HL-60/S4 (cell line): ENCODE measurements at regions not wholly inside any gene's neighbourhood (a gene's known extent, or its start where the extent isn't known, plus 50 kb on each side); places are given as distances from the start of the nearest gene placed in this dataset.

ENCODE experiments used
- in situ Hi-C: fragments of 300-500 bp; cut with MboI; formaldehyde crosslinking; loops from 2 replicates; pipeline ENCODE4 v1.14.3; 2022; ENCODE audit warnings: low sequenced_read_pairs

DNA sequence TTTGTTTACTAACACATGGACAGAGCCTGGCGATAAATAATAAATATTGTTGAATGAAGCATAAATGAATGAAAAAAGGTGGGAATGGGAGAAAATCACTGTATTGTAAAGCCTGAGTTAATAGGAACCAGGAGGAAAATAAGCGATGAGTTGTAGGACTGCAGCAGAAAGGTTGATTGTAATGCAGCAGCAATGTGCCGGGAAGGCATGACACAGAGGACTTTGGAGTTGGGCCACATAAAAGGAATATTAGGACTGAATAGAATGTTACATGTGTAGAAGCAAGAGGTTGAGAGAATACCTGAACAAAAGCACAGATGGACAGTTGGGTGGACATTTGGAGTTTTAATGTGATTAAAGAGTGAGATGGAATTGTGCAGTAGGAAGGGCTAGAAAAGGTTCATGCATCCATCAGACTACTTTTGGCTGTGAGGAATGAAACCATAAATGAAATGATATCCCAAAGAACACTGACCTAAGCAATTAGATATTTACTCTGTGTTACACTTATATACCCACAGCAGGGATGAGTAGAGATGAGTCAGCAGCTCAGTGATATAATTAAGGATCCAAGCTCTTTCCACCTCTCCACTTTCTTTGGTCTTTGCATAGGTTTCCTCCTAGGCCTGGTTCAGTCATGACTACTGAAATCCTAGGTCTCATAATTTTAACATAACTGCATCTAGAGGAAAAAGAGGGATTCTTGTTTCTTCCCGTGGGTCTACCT is 55.4 kb downstream of the CCER1 start:
- in situ Hi-C loops = no loop called here

DNA sequence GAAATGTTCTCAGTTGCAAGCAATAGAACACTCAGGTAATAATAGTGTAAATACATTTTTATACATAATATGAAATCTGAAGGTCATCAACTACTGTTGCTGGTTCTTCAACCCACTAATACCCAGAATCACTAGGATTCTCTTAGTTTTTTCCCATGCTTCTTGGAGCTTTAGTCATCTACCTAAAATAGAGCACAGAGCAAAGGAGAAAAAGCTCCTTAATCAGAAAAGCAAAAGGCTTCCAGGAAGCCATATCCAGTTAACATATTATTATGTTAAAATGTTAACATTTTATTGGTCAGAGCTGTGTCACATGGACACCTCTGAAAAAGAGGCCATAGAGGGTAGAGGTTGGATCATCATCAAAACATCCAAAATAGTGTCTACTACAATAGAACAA is 57.0 kb downstream of the CCER1 start:
- in situ Hi-C loops = no loop called here

DNA sequence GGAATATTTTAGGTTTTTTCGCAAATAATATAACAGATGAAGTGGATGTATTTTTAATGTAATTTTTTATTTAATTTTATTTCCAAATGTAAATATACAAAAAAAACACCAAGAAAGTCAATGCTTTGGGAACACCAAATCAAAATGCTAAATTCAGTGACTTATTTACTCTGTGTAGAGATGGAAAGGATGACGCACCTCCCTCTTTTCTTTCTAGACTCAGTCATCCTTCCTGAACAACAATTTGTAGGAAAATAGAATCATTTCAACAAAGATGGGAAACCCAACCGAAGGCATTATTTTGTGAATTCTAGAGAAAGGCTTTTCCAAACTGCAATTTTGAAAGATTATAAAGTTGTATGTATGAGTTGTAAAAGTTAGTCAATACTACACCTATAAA is 57.7 kb downstream of the CCER1 start:
- in situ Hi-C loops = no loop called here

DNA sequence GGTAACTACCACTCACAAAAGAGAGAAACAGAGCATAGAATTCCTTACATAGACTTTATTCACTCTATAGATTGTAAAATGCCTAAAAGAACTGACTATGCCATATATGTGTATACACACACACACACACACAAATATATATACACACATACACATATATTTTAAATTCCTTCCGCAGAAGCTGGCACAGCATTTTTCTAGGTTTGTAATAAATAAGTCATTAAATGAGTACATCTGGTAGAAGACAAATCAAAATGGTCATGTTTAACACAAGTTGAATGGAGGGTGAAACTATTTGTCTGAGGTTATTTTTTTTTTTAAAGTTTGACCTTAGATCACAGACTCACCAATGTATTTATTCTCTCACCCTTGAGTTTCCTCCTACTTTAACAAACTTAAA is 58.2 kb downstream of the CCER1 start:
- in situ Hi-C loops = no loop called here

DNA sequence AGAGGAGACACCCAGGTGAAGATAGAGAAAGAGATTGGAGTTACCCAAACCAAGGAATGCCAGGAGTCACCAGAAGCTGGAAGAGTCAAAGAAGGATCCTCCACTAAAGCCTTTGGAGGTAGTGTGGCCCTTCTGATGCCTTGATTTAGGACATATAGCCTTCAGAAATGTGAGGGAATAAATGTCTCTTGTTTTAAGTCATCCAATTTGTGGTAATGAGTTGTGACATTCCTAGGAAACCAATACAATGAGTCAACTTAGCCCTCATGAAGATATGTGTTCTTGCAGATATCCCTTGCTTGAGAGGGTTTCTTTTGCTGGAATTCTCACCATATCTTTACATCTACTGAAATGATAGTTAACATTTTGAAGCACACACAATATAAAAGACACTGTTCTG is 58.8 kb downstream of the CCER1 start:
- in situ Hi-C loops = no loop called here

DNA sequence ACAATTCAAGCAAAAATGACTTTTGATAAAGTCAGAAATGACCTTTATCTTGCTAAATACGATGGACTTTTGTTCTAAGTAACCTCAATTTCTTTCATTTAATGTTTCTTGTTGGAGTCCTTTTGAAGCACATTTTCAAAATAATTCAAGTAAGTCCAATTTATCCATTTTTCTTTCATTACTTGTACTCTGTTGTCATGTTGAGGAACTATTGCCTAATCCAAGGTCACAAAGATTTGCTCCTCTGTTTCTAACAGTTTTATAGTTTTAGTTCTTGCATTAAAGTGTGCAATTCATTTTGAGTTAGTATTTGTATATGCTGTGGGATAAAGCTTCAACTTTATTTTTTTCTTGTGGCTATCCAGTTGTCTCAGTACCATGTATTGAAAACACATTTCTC is 66.7 kb downstream of the CCER1 start:
- in situ Hi-C loops = no loop called here

DNA sequence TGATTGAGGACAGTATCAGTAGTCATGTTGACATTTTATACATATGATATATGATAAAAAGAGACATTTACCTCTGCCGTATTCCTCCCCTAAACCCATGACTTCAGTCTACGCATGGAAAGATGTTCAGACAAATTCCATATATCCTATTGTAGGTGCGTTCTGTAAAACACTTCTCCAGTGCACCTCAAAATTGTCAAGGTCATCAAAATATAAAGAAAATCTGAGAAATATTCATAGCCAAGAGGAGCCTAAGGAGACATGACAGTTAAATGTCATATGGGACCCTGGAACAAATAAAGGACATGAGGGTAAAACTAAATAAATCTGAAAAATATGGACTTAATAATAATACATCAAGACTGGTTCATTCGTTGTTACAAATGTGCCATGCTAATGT is 71.5 kb downstream of the CCER1 start:
- in situ Hi-C loops = no loop called here

DNA sequence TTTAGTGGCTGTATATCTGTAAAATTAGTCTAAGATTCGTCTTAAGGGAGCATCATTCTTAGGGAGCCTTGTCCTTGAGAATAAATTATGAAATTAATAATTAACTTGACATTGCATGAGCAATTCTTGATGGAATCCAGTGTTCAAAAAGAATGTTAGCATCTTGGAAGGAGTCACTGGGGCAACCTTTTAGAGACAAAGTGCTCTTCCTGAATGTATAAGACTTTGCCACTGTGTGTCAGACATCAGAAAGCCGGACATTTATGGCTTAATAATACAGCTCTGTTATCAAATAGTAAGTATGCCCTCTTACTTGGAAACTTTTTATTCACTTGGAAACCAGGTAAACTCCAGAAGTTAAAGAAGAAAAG is 83.3 kb downstream of the CCER1 start:
- in situ Hi-C loops = no loop called here

DNA sequence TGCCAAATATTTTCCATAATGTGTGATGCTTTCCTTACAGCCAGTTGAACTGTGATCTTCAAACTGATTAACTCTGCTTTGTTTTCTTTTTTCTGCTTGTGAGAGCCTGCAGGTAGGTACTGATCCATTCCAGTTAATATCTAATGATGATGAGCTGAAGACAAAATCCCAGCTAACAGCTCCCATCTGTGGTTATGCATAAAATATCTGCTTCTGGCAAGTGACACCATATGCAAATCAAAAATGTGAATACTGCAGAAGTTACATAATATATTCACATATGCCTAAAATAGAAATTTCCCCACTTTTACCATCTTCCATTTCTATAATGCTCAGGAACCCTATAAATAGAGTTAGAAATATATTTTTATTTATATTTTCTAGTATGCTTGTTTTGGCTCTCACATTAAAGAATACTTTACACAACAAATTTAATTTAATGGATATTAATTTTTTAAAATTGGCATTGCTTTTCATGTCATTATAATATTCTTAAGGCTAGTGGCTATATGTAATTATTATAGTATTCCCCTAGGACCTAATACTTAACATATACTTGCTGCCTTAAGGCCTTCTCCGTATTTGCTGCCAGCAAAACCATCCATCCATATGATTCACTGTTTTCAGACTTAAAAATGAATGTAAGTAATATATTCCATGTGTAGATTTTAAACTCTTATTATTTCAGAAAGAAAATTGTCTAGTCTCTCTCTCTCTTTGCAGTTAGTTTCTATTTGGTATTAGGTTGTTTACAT is 83.8 kb downstream of the CCER1 start:
- in situ Hi-C loops = no loop called here

DNA sequence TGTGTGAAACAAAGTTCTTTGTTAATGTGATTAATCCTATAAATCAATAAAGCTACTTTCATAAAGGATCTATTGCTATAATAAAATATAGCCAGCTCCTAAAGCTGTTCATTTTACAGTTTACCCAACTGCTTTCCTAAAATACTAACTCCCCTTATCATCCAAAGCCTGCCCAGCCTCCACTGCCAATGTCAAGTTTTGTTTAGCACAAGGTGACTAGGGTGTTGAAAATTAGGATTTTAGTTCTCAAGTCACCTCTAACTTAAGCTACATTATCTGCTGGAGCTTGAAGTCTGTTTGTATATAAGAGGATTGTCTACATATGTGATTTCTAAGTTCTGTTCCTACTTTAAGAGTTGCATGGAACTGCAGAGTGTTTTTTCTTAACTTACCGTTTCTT is 86.3 kb downstream of the CCER1 start:
- in situ Hi-C loops = no loop called here

DNA sequence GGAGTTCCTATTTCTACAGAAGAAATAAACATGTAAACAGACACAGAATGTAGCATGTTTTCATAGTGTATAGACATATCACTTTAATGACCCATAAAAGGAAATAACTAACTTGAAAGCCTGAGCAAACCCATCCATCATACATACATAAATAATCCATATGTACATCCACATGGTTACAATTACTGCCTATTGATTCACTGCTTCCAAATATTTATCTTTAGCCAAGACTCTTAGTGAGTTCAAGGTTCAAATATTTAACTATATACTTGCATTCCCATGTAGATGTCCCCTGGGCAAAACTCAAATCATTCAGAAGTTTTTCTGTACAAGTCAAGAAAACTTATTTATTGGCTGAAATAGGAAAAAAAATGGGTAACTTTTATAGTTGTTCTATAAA is 95.4 kb downstream of the CCER1 start:
- in situ Hi-C loops = no loop called here

DNA sequence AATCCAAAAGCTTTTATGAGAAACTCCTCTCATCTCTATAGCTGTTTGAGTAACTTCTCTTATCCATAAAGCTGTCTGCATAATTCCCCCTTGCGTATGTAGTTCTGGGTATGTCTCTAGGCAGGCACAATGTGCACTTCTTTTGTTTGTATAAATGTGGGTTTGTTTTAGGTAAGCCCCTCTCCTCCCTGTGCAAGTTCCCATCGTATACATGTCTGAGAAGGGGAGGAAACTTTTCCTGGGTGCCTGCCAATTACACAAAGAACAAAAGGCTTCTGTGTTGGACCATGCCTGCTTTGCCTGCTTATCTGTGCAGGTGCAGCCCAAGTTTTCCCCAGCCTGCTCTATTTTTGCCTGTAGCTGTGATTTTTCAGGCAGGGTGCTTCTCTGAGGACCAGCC is 96.7 kb downstream of the CCER1 start:
- in situ Hi-C loops = no loop called here

DNA sequence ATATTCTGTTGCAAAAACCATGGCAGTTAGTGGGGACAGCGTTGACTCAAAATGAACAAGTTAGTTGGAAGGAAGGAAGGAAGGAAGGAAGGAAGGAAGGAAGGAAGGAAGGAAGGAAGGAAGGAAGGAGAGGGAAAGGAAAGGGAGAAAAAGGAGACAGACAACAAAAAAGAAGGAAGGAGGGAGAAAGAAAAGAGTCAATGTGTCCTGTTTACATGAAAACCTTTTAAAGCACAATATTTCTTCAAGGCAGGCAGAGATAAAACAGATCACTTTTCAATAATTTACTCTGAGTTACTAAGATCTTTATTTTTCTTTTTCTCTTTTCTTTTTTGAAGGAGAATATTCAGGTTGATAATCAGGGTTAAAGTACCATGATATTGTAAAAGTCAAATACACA is 99.4 kb downstream of the CCER1 start:
- in situ Hi-C loops = no loop called here

DNA sequence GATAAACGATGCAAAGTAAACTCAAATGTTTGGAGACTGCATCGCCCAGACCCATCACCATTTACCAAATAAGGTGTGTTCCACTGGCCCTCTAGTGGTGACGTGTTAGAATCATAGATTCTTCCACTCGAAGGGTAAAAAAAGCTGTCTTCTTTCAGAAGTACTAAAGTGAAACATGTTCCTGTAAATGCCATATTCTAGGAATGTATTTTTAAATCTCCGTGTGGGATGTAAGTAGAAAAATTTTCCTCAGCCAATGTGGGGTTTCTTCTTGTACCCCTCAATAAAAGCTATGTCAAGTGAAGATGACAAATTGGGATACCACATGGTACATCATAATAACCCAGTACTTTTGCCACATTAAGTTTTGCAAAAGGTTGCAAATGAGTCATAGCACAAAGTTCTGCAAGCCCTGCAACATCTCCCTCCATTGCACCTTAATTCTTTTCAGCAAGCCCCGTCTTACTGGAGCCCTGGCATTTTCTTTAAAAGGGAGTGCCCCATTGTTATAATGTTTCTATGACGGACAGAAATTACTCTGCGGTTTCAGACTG is 100.8 kb downstream of the CCER1 start:
- in situ Hi-C loops = no loop called here

DNA sequence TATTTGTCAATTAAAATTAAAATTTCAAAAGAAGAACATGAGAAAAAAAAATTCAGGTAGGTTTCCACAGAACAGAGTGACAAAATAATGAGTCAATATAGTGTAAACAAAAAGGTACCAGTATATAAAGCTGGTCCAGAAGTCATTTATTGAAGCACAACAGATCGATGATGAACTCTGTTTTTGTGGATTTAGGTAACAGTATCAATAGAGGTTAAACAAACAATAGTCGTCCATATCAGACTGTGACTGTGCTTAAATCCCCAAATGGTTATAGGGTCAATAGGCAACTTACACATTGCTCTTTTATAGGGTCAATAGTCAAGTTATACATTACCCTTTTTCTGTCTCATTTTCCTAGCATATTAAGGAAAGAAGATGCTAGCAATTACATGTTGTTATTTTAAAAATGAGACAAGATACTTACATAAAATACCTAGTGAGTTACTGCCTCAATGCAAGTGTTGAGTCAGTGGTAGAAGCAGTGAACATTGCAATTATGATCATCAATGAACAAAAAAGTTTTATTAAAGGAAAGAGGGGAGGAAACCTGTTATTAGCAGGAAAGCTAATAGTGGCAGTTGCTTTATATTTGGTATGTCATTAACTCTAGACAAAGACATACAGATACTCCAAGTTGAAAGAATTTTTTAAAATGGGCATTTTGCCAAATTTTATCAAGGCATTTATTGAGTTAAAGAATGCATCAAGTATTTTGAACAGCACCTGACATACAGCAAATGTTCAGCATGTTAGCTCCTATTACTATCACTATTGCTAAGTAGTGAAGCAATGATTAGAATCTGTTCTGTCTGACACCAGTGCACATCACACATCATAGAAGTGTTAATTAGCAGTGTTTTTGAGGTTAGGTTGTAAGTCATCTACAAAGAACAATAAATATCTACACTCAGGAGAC is 102.9 kb downstream of the CCER1 start:
- in situ Hi-C loops = no loop called here

DNA sequence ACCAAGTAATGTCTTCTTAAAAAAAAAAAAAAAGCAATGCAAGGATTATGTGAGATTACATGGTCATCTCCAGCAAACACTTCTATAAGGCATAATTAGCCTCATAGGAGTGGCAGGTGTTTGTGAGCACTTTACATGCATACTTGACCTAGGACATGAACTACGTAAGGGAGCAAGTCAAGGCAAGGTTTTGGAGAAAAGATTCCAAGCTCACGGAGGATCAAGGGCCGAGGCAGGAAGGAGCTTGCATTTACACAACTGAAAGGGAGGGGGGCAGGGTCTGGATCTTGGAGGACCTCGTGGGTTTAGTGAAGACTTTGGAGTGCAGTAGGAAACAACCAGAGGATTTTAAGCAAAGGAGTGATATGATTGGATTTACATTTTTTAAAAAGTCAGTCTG is 112.5 kb downstream of the CCER1 start:
- in situ Hi-C loops = no loop called here

DNA sequence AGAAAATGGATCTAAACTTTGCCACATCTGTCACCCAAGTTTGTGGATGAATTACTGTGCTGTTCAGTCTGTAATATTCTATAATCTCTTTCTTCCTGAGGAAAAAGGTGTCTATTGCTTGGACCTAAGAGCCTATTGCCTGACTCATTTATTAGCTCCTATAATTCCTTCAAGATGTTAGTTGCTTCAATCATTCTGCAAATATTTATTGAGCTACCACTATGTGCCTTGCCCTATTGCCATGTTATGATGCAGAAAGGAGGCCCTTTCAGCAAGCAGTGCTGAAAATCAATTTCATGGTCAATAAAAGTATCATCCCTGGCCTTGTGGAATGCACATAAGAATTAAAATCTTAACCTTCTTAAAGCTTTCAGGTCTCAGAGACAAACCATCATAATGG is 113.6 kb downstream of the CCER1 start:
- in situ Hi-C loops = no loop called here

DNA sequence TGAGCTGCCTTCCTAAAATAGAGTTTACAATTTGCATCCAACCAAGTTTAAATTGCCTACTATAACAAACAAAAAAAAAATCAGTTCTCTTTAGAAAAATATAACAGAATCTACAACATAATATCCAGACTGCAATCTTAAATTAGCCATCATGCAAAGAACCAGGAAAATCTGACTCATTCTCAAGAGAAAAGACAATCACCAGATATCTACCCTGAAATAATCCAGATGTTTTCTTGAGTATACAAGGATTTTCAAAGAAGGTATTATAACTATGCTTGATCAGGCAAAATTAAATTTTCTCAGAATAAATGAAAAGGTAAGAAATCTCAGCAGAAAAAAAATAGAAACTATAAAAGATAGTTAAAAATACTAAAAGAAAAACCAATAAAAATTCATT is 115.6 kb downstream of the CCER1 start:
- in situ Hi-C loops = no loop called here

DNA sequence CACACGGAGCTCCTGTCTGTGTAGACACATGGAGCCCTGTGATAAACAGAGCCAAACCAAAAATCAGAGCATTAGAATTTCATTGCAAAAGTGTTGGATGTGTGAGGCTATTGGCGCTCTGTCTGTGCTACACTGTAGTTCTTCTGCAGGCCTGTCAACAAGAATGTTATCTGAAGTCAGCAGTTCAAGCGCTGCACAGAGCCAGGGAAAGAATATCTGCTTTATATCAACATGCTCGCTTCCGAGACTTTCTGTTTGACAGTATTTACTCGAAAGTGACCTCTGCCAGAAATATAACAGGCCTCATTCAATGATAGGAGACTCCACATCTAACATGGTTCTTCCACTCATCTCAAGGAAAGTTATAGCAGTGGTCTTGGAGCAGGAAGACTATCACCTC is 118.3 kb downstream of the CCER1 start:
- in situ Hi-C loops = no loop called here

DNA sequence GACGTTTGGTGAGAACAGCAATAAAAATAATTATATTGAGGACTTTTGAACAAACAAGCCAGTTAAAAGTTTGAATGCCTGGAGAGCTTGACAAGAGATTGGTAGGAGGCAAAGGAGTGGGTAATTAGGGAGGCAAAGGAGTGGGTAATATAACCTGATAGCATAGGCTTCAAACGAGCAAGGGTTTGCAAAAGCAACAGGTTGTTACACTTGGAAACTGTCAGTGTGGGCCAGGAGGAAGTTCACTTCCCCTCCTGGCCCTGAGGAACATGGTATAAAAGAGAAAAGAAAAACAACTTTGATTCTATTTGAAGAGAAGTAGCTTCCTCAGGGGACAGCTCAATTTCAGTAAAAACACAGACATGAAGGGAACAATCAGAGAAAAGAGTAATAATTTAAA is 121.7 kb downstream of the CCER1 start:
- in situ Hi-C loops = no loop called here

DNA sequence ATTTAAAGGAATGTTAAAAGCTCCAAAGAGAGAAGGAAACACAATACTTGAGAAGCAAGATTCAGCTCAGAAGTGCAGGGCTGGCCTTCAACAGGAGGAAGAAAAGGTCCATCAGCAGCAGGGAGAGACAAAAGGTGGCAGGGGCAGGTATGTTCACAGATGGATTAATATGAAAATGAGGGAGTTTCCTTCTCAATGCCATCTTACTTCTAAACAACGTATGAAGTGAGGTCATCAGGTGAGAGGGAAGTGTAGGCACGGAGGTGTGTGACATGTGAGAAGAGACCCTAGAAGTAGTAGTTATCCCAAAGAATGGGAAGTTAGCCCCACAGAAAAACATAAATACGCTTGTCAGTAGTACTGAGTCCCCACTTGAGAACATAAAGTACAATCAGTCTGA is 122.5 kb downstream of the CCER1 start:
- in situ Hi-C loops = no loop called here
